ENCODE measurements at regions not wholly inside any gene's neighbourhood (a gene's known extent, or its start where the extent isn't known, plus 50 kb on each side); places are given as distances from the start of the nearest gene placed in this dataset.

GRCh38 chr4:52204921-52205320, 153.8 kb downstream of the SPATA18 start:
- no peak for TF ChIP-seq CTCF (IDR thresholded peaks at IDR 0.05 in 2 of 3, conservative IDR thresholded peaks at IDR 0.05 in 1 of 3; ENCODE audit: borderline replicate concordance in 1 of 3, insufficient read depth in 1 of 3, low read depth in 2 of 3, low read length in 2 of 3)
- TF ChIP-seq SIN3A (IDR thresholded peaks at IDR 0.05; ENCODE audit: low read depth) = no peak
- TF ChIP-seq MAX (IDR thresholded peaks at IDR 0.05) = no peak
- TF ChIP-seq POLR2A (IDR thresholded peaks at IDR 0.05; ENCODE audit: borderline replicate concordance, extremely low read depth, insufficient read depth, insufficient read length) = no peak
- no peak for TF ChIP-seq TCF7L2 (IDR thresholded peaks at IDR 0.05; ENCODE audit: borderline replicate concordance, extremely low read depth, insufficient read depth, insufficient read length)
- no peak for TF ChIP-seq ATF3 (IDR thresholded peaks at IDR 0.05)
- no peak for TF ChIP-seq RAD21 (IDR thresholded peaks at IDR 0.05; ENCODE audit: low read depth)
- no peak for TF ChIP-seq ELF1 (IDR thresholded peaks at IDR 0.05; ENCODE audit: borderline replicate concordance, low read depth)
- TF ChIP-seq EZH2phosphoT487 (IDR thresholded peaks at IDR 0.05; ENCODE audit: borderline replicate concordance) = no peak
- TF ChIP-seq POLR2AphosphoS5 (IDR thresholded peaks at IDR 0.05; ENCODE audit: low read depth, low read length) = no peak
- no peak for TF ChIP-seq YY1 (IDR thresholded peaks at IDR 0.05; ENCODE audit: extremely low read depth, insufficient replicate concordance, low read depth, low read length)
- no peak for TF ChIP-seq SP1 (IDR thresholded peaks at IDR 0.05; ENCODE audit: low read depth)
- no peak for TF ChIP-seq REST (IDR thresholded peaks at IDR 0.05; ENCODE audit: low read depth)
- no peak for TF ChIP-seq EZH2 (IDR thresholded peaks at IDR 0.05)
